HFFc6 (cell line): ENCODE measurements at regions not wholly inside any gene's neighbourhood (a gene's known extent, or its start where the extent isn't known, plus 50 kb on each side); places are given as distances from the start of the nearest gene placed in this dataset.

Experiments used
- DNase-seq: peaks from one replicate; pipeline ENCODE4 v3.0.0-alpha.2; 2018
- H3K27ac Mint-ChIP-seq: 2 replicates; pipeline ENCODE4 v1.8.0; 2020; ENCODE audit warnings: mild to moderate bottlenecking, mixed read lengths
- H3K27me3 Mint-ChIP-seq: 2 replicates; pipeline ENCODE4 v1.8.0; 2021; ENCODE audit warnings: mild to moderate bottlenecking, moderate library complexity, mixed read lengths; ENCODE audit not compliant: insufficient read depth
- H3K36me3 Mint-ChIP-seq: 2 replicates; pipeline ENCODE4 v1.8.0; 2021; ENCODE audit warnings: low read depth, mixed read lengths
- H3K4me1 Mint-ChIP-seq: 2 replicates; pipeline ENCODE4 v1.8.0; 2020; ENCODE audit warnings: low read depth, mixed read lengths
- H3K4me3 Mint-ChIP-seq: 2 replicates; pipeline ENCODE4 v1.8.0; 2020; ENCODE audit warnings: mild to moderate bottlenecking, moderate library complexity, mixed read lengths
- H3K9me3 Mint-ChIP-seq: 2 replicates; pipeline ENCODE4 v1.8.0; 2020; ENCODE audit warnings: mild to moderate bottlenecking, mixed read lengths
- CTCF ChIP-seq: fragments of 200-600 bp; sonication (generic); IDR thresholded peaks from 2 replicates; pipeline ENCODE4 v1.5.0; 2021; ENCODE audit warnings: antibody characterized with exemption, mild to moderate bottlenecking

- H3K27me3 Mint-ChIP-seq: no peaks in the 10 kb centered on the region; the same call in 1 of the 2 replicates
- no peak for TF ChIP-seq CTCF
- H3K4me3 Mint-ChIP-seq: no peak overlapping the region
- no peaks in the 10 kb centered on the region for H3K36me3 Mint-ChIP-seq
- no peaks in the 10 kb centered on the region; the same call in 1 of the 2 replicates for H3K4me1 Mint-ChIP-seq
- no peak for DNase-seq
- no peaks in the 10 kb centered on the region for H3K9me3 Mint-ChIP-seq
- H3K27ac Mint-ChIP-seq: no peak overlapping the region
Observed at GRCh38 chr4:178037459-178038214, 595.4 kb upstream of the AGA start.

- Mint-ChIP-seq H3K4me3 (no peak overlapping the region), H3K4me1 (no peaks in the 10 kb centered on the region), H3K36me3 (no peaks in the 10 kb centered on the region), H3K27me3 (no peaks in the 10 kb centered on the region; the same call in 1 of the 2 replicates), H3K9me3 (no peaks in the 10 kb centered on the region), H3K27ac (no peak overlapping the region)
- TF ChIP-seq CTCF: no peak
- no peak for DNase-seq
Observed at GRCh38 chr4:178056996-178057395, 614.8 kb upstream of the AGA start.

GRCh38 chr4:178063568-178063967 lies 621.3 kb upstream of the AGA start:
- DNase-seq: no peak
- Mint-ChIP-seq H3K9me3 (no peaks in the 10 kb centered on the region), H3K4me1 (no peaks in the 10 kb centered on the region), H3K27me3 (no peaks in the 10 kb centered on the region), H3K36me3 (no peaks in the 10 kb centered on the region), H3K4me3 (no peak overlapping the region), H3K27ac (no peak overlapping the region)
- TF ChIP-seq CTCF: no peak

GRCh38 chr4:178066338-178066941 lies 624.2 kb upstream of the AGA start:
- Mint-ChIP-seq H3K36me3 (no peaks in the 10 kb centered on the region), H3K9me3 (no peaks in the 10 kb centered on the region), H3K27ac (no peak overlapping the region), H3K27me3 (no peaks in the 10 kb centered on the region), H3K4me3 (no peak overlapping the region), H3K4me1 (no peaks in the 10 kb centered on the region)
- no peak for TF ChIP-seq CTCF
- no peak for DNase-seq

- Mint-ChIP-seq H3K4me3 (no peak overlapping the region), H3K4me1 (no peaks in the 10 kb centered on the region), H3K27me3 (no peaks in the 10 kb centered on the region), H3K36me3 (no peaks in the 10 kb centered on the region), H3K9me3 (no peaks in the 10 kb centered on the region), H3K27ac (no peak overlapping the region)
- no peak for DNase-seq
- TF ChIP-seq CTCF: no peak
Observed at GRCh38 chr4:178068136-178068535, 625.9 kb upstream of the AGA start.
